SU-DHL-6 (cell line): ENCODE measurements at regions not wholly inside any gene's neighbourhood (a gene's known extent, or its start where the extent isn't known, plus 50 kb on each side); places are given as distances from the start of the nearest gene placed in this dataset.
"Not testable (repeated sequence)": the region's sequence is repeated elsewhere in the genome, so short reads cannot be mapped to it uniquely, and the experiment has no call there.

Source experiments
- CTCF ChIP-seq: fragments of 200-600 bp; sonication (generic); IDR thresholded peaks from one replicate; pipeline ENCODE4 v1.5.1; 2017; ENCODE audit warnings: antibody characterized with exemption, mild to moderate bottlenecking, low read length, moderate library complexity; ENCODE audit not compliant: insufficient read depth, poor library complexity, severe bottlenecking
- EZH2phosphoT487 ChIP-seq: fragments of 200-600 bp; sonication (generic), shearing (Covaris generic); conservative IDR thresholded peaks from 2 replicates; pipeline ENCODE4 v1.6.1; 2018; ENCODE audit warnings: mild to moderate bottlenecking, antibody characterized with exemption, low read length, moderate library complexity, mixed read lengths

- TF ChIP-seq CTCF, EZH2phosphoT487: not testable (repeated sequence)
Measured at GRCh38 chr13:18874875-18875789, 306.5 kb downstream of the TUBA3C start.
